Caki2 (cell line): ENCODE measurements at regions not wholly inside any gene's neighbourhood (a gene's known extent, or its start where the extent isn't known, plus 50 kb on each side); places are given as distances from the start of the nearest gene placed in this dataset.
"Not testable (repeated sequence)": the region's sequence is repeated elsewhere in the genome, so short reads cannot be mapped to it uniquely, and the experiment has no call there.

Experiments
- DNase-seq: peaks from one replicate; pipeline ENCODE4 v3.0.0-alpha.2; 2015; ENCODE audit warnings: low read depth
- in situ Hi-C: cut with HindIII; loops from 2 replicates; pipeline ENCODE4 v1.10.0; 2016; ENCODE audit warnings: low sequenced_read_pairs, low pct_unique_long_range_greater_than_20kb, mixed read lengths

DNA sequence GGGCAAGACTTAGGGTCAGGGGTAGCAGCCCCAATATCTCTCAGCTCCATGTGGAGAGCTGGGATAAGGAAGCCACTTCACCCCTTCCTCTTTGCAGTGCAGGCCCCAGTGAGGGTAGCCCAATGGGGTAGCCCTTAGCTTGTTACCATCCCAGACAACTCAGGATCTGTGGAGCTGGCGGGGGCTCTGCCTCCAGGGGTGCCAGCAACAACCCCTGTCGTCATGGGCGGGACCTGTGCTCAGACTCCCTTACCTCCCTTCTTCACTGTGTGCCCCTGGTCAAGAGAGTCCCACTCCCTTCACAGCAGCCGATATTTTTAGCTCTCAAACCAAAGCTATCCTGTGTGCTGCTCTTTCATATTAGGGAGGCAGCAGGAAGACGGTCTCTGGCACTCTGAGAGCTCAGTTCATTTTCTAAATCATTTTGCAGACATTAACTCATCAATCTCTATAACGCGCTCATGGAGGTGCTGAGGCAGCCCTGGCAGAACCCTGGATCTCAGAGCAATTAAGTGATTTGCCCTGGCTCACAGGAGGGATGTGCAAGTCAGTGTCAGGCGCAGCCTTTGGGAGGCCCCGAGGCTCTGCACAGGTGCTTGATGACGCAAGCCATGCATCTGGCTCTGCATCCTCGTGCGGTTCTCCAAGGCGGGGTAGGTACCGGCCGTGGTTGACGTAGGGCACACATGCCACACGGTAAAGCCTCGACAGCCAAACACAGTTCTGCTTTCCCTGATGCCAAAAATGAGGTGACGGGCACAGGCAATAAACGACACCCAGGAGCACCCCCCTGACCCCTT lies 357.6 kb downstream of the SHANK2 start:
- in situ Hi-C loops, result no loop called here
- no peak for DNase-seq

DNA sequence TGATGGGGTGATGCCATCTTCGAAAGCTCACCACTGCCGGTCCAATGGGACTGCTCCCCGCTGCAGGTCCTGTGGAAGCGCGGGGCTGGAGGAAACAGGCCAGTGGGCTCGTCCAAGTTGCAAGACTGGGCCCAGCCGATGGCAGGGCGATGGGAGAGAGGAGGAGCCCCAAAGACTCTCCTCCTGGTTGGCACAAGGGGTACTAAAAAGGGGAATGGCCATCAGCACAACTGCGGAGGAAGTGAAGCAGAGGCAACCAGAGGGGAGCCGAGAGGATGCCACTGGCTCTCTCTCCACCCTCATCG lies 357.1 kb downstream of the SHANK2 start:
- in situ Hi-C loops, result no loop called here
- DNase-seq, result no peak

DNA sequence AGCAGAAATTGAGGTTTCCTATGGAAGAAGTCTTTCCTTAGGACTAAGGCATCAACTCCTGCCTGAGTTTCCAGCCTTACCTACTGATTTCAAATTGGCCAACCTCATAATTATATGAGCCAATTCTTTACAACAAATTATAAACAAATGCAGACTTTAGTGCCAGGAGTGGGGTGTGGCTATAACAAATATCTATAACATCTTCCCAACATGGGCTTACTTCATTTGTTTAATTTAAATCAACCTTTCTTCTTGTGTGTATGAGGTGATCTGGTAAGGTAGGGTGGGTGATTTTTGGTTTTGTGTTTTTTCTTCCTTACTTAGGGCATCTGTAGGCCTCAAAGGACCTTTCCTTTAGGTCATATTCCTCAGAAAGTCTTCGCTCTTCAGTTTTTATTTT lies 354.9 kb downstream of the SHANK2 start:
- in situ Hi-C loops, result no loop called here
- no peak for DNase-seq

DNA sequence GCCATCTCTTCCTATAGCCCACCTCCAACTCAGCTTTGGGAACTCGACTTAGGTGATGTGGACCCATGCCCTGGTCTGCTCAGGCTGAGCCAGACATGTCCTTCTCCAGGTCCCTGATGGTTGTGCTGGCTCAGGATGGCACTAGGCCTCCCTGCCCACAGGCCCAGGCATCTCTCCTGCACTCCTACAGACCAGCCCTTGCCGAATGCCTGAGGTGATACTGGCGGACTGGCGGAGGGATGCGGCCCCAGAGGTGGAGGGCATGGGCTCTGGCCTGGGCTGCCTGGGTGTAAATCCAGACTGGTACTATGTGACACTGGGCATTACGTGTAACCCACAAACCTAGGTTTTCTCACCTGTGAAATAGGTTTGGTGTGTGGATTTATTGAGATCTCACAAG lies 352.8 kb downstream of the SHANK2 start:
- in situ Hi-C loops, result no loop called here
- DNase-seq, result no peak

DNA sequence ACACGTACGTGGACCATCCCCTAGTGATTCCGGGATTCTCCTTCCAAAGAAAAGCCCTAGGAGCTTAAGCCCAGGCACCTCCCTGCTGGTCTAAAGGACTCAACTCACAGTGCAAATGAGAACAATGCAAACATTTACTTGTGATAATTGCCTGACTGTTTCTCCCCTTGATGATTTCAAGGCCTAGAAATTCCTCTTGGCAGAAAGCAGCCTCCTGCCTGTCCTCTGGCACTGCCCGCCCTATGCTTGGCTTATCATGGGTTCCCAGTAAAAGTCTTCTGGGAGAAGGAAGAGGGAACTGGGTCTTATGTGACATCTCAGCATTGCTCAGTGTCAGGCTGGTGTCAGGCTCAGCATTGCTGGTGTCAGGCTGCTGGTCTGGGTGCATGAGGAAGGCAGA lies 351.8 kb downstream of the SHANK2 start:
- in situ Hi-C loops, result no loop called here
- DNase-seq, result no peak

DNA sequence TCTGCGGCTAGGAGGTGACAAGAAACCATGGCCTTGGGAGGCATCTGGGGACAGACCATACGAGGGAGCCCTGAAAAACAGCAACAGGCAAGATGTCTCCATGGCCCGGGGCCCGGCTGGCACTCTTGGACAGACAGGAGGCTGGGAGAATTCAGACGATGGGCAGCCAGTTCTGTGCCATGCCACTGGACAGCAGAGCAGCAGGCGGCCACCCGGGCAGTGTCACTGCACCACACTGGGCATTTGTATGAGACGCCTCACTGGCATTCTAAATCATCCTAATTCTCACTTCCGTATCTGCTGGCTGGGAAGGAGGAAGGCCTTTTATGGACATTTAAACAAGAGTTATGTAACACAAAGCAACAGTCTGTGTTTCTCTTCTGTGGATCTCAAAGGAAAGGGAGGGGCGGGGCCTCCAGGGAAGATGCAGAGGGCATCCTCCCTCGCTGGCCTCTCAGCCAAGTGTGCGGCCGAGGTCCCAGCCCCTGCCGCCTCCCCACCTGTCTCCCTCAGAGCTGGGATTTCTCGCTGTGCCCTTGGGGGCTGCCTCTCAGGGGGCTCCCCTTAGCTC lies 350.3 kb downstream of the SHANK2 start:
- DNase-seq, result peak; percentile 0
- in situ Hi-C loops, result no loop called here

DNA sequence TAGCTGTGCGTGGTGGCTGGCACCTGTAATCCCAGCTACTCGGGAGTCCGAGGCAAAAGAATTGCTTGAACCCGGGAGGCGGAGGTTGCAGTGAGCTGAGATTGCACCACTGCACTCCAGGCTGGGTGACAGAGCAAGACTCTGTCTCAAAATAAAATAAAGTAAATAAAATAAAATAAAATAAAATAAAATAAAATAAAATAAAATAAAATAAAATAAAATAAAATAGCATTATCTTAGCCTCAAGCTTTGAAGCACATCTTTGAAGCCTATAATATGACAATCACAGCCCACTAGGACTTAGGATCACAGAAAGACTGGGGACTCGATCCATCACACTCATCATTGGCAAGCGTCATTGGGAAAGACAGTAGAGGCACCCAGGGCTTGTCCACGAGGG lies 349.1 kb downstream of the SHANK2 start:
- in situ Hi-C loops, DNase-seq: not testable (repeated sequence)

DNA sequence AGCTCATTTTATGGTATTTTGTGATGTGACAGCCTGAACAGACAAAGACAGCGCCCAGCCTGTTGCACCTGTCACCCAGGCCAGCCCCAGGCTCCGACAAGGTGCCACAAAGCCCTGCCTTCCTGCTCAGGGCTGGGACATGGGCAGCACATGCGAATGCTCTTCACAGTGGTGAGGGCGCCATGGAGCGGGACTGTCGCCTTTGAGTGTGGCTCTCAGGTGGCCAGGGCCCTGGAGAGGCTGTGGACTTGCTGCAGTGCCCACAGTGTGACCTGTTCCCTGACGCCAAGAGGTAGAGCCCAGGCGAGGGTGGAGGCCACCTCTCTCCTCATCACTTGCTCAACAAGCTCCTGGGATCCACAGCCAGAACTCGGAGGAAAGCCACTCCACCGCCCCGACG lies 346.3 kb downstream of the SHANK2 start:
- no peak for DNase-seq
- in situ Hi-C loops, result no loop called here

DNA sequence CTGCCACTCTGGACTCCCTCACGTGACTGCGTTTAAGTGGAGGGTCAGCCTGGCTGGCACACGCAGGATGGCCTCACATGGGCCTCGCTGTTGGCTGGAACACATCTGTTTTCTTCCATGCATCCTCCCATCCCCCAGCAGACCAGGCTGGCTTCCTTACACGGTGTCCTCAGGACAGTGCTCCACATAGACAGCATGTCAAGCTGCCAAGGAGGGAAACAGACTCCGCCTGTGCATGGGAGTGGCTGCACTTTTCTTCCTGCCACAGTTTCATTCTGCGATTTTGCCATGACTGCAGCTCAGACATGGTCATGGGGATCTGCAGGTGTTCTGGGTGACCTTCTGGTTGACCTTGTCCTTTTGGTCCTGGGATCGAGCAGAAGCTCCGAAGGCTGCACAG lies 344.2 kb downstream of the SHANK2 start:
- in situ Hi-C loops, result no loop called here
- no peak for DNase-seq

DNA sequence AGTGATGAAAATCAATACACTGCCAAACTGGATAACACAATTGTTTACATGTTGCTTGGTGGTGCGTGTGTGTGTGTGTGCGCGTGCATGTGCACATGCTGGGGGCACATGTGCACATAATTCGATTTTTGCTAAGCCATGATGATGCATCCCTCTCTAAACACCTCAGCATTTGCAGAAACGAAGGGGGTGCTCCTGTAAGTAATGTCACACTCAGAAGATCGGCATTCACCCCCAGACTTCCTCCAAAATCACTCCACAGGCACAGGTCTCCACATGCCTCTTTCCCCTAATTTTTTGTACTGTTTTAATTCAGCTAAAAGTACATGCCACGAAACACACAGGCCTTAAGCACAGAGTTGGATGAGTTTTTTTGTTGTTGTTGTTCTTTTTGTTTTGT lies 341.5 kb downstream of the SHANK2 start:
- no peak for DNase-seq
- in situ Hi-C loops, result no loop called here

DNA sequence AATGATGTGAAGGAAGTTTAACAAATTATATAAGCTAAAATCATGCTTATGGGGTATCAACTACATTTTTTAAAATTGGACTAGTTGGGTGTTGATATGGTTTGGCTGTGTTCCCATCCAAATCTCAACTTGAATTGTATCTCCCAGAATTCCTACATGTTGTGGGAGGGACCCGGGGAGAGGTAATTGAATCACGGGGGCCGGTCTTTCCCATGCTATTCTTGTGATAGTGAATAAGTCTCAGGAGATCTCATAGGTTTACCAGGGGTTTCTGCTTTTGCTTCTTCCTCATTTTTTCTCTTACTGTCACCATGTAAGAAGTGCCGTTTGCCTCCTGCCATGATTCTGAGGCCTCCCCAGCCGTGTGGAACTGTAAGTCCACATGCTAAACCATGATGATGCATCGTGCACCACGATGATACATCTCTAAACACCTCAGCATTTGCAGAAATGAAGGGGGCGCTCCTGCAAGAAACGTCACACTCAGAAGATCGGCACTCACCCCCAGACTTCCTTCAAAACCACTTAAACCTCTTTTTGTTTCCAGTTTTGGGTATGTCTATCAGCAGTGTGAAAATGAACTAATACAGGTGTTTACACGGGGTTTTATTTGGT lies 340.0 kb downstream of the SHANK2 start:
- in situ Hi-C loops, result no loop called here
- no peak for DNase-seq

DNA sequence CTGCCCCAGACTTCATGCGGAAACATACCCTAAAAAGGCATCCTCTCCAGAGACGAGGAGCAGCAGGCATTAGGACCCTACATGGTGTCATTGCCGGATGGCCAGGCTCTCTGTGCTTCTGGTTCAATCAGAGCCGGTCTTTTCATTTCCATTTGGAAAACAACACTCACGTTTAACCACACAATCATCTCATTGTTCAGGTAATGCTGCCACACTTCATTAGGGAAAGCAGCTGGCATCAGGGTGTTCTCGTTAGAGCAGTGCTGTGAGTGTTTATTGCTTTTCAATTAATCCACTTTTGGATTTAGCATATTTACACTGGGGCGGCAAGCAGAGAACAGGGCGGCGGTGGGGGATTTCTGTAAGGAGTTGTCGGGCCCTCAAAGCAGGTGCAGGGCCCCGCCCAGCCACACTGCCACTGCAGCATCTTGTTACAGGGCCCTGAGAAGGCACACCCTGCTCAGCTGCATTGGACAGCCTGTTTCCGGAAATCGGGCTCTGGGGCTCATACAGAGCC lies 338.6 kb downstream of the SHANK2 start:
- in situ Hi-C loops, result no loop called here
- DNase-seq, result no peak

DNA sequence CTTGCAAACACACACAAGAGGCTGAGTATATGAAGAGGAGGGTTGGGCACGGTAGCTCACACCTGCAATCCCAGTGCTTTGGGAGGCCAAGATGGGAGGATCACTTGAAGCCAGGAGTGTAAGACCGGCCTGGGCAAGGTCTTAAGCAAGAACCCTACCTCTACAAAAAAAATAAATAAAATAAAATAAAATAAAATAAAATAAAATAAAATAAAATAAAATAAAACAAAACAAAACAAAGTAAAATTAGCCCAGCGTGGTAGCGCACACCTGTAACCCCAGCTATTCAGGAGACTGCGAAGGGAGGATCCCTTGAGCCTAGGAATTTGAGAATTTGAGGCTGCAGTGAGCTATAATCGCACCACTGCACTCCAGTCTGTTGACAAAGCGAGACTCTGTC lies 337.9 kb downstream of the SHANK2 start:
- no peak for DNase-seq
- in situ Hi-C loops, result no loop called here

DNA sequence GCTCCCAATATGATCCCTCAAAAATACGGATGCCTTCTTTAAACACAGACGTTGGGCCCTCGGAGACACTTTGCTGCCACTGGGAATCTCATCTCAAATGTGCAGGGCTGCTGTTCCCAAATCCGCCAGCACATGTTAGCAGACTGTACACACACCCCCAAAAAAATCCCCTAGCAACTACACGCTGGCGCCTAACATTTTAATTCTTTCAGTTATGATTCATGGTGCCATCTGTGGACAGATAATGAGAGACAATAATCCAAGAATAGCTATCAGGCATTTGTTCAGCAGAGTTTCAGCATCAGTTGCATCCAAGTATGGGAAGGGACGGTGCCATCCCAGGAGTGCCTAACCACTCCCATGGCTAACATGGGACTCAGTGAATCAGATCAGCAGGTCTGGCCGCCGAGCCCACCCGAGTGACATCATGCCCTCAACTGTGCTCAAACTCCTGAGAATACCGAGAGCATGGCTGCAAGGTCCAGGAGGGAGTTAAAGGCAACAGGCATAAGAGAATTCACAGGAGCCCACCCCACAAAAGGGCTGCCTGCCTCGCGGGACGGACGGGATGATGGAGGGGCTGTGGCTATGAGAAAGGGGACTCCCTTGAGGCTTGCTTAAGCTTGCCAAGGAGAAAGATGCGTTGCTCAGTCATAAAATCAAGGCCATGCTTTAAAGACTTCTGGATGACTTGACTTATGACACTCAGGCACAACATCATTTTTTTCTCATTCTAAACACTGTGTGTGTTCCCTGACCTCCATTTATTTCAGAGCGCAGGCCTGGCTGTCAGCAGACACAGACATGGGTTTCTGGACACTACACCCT lies 337.0 kb downstream of the SHANK2 start:
- no peak for DNase-seq
- in situ Hi-C loops, result no loop called here

DNA sequence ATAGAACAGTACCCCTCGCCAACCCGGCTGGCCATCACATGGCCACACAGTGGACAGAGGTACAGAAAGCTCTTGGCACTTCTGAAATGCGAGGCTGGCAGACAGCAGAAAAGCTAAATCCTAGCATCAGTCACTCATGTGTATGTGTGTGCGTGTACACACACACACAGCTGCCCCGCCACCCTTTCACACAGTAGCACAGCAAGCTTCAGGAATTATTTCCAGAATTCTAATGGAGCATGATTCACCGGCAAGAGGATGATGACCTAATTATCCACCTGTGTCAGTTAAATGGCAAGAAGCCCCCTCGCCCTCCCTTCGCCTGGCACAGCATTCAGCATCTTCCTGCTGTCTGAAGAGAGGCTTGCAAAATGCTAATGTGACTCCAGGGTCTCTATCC lies 336.0 kb downstream of the SHANK2 start:
- DNase-seq, result no peak
- in situ Hi-C loops, result no loop called here

DNA sequence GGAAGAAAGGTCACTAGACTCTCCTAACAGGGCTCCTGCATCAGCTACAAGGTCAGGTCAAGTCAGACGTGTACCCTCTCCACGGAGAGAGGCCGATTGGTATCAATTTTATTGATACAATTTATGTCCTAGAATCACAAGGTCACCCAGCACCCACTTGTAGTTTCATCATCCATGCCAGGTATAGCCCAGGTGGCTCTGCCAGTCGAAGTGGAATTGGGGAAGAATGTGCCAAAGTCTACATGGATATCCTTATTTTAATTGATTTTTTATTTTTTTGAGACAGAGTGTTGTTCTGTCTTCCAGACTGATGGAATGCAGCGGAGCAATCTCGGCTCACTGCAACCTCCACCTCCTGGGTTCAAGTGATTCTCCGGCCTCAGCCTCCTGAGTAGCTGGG lies 334.1 kb downstream of the SHANK2 start:
- in situ Hi-C loops, result no loop called here

DNA sequence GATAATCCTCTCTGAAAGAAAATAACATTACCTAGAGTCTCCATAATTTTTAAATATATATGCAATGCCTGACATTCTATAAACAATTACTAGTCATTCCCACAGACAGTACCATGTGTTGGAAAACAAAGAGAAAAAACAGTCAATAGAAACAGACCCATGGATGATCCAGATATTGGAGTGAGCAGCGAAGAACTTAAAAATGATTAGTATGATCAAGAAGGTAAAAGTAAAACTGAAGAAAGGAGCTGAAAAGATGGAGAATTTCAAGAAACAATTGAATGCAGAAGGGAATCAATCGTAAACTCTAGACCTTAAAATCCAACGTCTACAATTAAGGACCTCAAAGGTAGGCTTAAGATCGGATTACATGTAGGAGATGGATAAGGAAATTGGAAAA lies 330.6 kb downstream of the SHANK2 start:
- DNase-seq, result no peak
- in situ Hi-C loops, result no loop called here

More for the DNA sequence above, 334.1 kb downstream of the SHANK2 start:
- DNase-seq, result no peak

DNA sequence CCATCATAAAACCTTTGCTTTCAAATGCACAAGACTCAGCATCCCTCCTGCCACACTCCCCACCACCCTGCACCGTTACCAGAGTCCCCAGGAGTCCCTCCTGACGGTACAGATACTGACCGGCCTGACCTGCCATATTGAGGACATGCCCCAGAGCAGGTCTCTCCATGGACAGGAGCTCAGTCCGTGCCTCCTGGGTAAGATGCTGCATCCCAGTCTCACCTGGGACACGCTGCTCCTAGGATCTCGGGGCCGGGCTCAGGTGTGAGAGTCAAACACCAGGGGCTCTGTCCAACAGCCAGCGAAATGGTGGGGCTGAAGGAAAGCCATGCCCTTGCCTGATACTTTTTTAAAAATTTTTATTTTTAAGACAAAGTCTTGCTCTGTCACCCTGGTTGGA lies 328.3 kb downstream of the SHANK2 start:
- DNase-seq, result no peak
- in situ Hi-C loops, result no loop called here

DNA sequence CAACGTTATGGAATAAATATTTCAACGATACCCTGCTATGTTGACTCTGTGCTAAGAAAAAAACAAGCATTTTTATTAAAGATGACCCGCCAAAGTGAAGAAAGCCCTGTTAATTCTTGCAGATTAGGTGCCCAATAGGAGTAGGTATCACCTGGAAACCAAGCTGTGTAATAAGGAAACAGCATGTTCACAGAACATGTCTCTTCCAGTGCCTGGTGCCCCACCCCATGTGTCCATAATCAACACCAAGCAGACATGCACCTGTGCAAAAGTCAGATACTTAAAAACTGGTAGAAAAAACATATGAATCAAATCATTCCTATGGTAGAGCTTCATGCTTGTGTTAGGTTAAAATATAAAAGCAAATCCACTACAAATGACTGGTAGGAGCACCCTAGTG lies 327.1 kb downstream of the SHANK2 start:
- in situ Hi-C loops, result no loop called here
- no peak for DNase-seq
